ENCODE measurements at regions not wholly inside any gene's neighbourhood (a gene's known extent, or its start where the extent isn't known, plus 50 kb on each side); places are given as distances from the start of the nearest gene placed in this dataset.

- H3K4me1 ChIP-seq = peaks cover 0 to 4% (median 0%) of the 10 kb centered on the region in 4 donors
- no peak for DNase-seq
- no peaks in the 10 kb centered on the region for H3K36me3 ChIP-seq
- no peaks in the 10 kb centered on the region for H3K9me3 ChIP-seq
- H3K27ac ChIP-seq = no peak overlapping the region
- no peaks in the 10 kb centered on the region for H3K27me3 ChIP-seq
- no peak overlapping the region for H3K4me3 ChIP-seq
- no peak for TF ChIP-seq CTCF (IDR thresholded peaks at IDR 0.05)
- intact Hi-C loops (cut with DNase I; ENCODE audit: low total_unique reads) = no loop called here
Observed at GRCh38 chr18:67901573-67901972, 385.1 kb upstream of the DSEL start.

- Histone ChIP-seq H3K9me3 (no peaks in the 10 kb centered on the region), H3K36me3 (no peaks in the 10 kb centered on the region), H3K4me3 (no peak overlapping the region), H3K27me3 (no peaks in the 10 kb centered on the region), H3K4me1 (peaks cover 0 to 4% (median 0%) of the 10 kb centered on the region in 4 donors), H3K27ac (no peak overlapping the region)
- no peak for TF ChIP-seq CTCF (IDR thresholded peaks at IDR 0.05)
- intact Hi-C loops (cut with DNase I; ENCODE audit: low total_unique reads) = no loop called here
- no peak for DNase-seq
Observed at GRCh38 chr18:67896451-67896850, 379.9 kb upstream of the DSEL start.

GRCh38 chr18:67893916-67894315, 377.4 kb upstream of the DSEL start:
- no peak for TF ChIP-seq CTCF (IDR thresholded peaks at IDR 0.05)
- Histone ChIP-seq H3K27ac (no peak overlapping the region), H3K9me3 (no peaks in the 10 kb centered on the region), H3K4me3 (no peak overlapping the region), H3K4me1 (peaks cover 0 to 4% (median 0%) of the 10 kb centered on the region in 4 donors), H3K27me3 (no peaks in the 10 kb centered on the region), H3K36me3 (no peaks in the 10 kb centered on the region)
- no peak for DNase-seq
- intact Hi-C loops (cut with DNase I; ENCODE audit: low total_unique reads) = no loop called here

- Histone ChIP-seq H3K4me1 (no peaks in the 10 kb centered on the region), H3K27me3 (no peaks in the 10 kb centered on the region), H3K4me3 (no peak overlapping the region), H3K36me3 (no peaks in the 10 kb centered on the region), H3K9me3 (no peaks in the 10 kb centered on the region), H3K27ac (no peak overlapping the region)
- DNase-seq = no peak
- TF ChIP-seq CTCF (IDR thresholded peaks at IDR 0.05) = no peak
- intact Hi-C loops (cut with DNase I; ENCODE audit: low total_unique reads) = no loop called here
Observed at GRCh38 chr18:67876871-67877270, 360.4 kb upstream of the DSEL start.

- DNase-seq = no peak
- intact Hi-C loops (cut with DNase I; ENCODE audit: low total_unique reads) = no loop called here
Observed at GRCh38 chr18:67875944-67876343, 359.4 kb upstream of the DSEL start.

More at GRCh38 chr18:67875944-67876343, 359.4 kb upstream of the DSEL start:
- no peaks in the 10 kb centered on the region for H3K27me3 ChIP-seq
- H3K4me3 ChIP-seq = no peak overlapping the region
- no peak overlapping the region for H3K27ac ChIP-seq
- H3K36me3 ChIP-seq = no peaks in the 10 kb centered on the region
- H3K9me3 ChIP-seq = no peaks in the 10 kb centered on the region
- H3K4me1 ChIP-seq = no peaks in the 10 kb centered on the region
- no peak for TF ChIP-seq CTCF (IDR thresholded peaks at IDR 0.05)
